ENCODE measurements at regions not wholly inside any gene's neighbourhood (a gene's known extent, or its start where the extent isn't known, plus 50 kb on each side); places are given as distances from the start of the nearest gene placed in this dataset.
"Not testable (repeated sequence)": the region's sequence is repeated elsewhere in the genome, so short reads cannot be mapped to it uniquely, and the experiment has no call there.

GRCh38 chr7:49708590-49708989, 64.8 kb upstream of the VWC2 start:
- no peak for DNase-seq

GRCh38 chr7:49711072-49711723, 62.2 kb upstream of the VWC2 start:
- H3K9me3 Mint-ChIP-seq (ENCODE audit: low read depth); H3K4me1 Mint-ChIP-seq; H3K27ac Mint-ChIP-seq; H3K36me3 Mint-ChIP-seq (ENCODE audit: low read depth); H3K27me3 Mint-ChIP-seq; POLR2A ChIA-PET; DNase-seq; H3K4me3 Mint-ChIP-seq; CTCF ChIA-PET; ATAC-seq; intact Hi-C loops (cut with DNase I, micrococcal nuclease): not testable (repeated sequence)

More at GRCh38 chr7:49708590-49708989, 64.8 kb upstream of the VWC2 start:
- H3K4me3 Mint-ChIP-seq = no peak overlapping the region
- no peaks in the 10 kb centered on the region for H3K4me1 Mint-ChIP-seq
- no peak for ATAC-seq
- peaks cover 2% of the 10 kb centered on the region for H3K27me3 Mint-ChIP-seq
- intact Hi-C loops (cut with DNase I, micrococcal nuclease) = no loop called here
- no peak overlapping the region for H3K27ac Mint-ChIP-seq
- ChIA-PET POLR2A (no interaction called here), CTCF (no interaction called here)
- H3K9me3 Mint-ChIP-seq (ENCODE audit: low read depth) = no peaks in the 10 kb centered on the region
- H3K36me3 Mint-ChIP-seq (ENCODE audit: low read depth) = no peaks in the 10 kb centered on the region

GRCh38 chr7:49714182-49714581, 59.3 kb upstream of the VWC2 start:
- no peaks in the 10 kb centered on the region for H3K4me1 Mint-ChIP-seq
- ATAC-seq (no peak), DNase-seq (no peak)
- H3K4me3 Mint-ChIP-seq = no peak overlapping the region
- H3K27me3 Mint-ChIP-seq = peaks cover 2% of the 10 kb centered on the region
- no peaks in the 10 kb centered on the region for H3K9me3 Mint-ChIP-seq (ENCODE audit: low read depth)
- no peaks in the 10 kb centered on the region for H3K36me3 Mint-ChIP-seq (ENCODE audit: low read depth)
- H3K27ac Mint-ChIP-seq = no peak overlapping the region
- CTCF ChIA-PET = no interaction called here
- POLR2A ChIA-PET = no interaction called here
- intact Hi-C loops (cut with DNase I, micrococcal nuclease) = no loop called here

- ChIA-PET POLR2A (no interaction called here), CTCF (no interaction called here)
- Mint-ChIP-seq H3K27me3 (peaks cover 2% of the 10 kb centered on the region), H3K9me3 (ENCODE audit: low read depth) (no peaks in the 10 kb centered on the region), H3K36me3 (ENCODE audit: low read depth) (no peaks in the 10 kb centered on the region), H3K27ac (no peak overlapping the region), H3K4me3 (no peak overlapping the region), H3K4me1 (no peaks in the 10 kb centered on the region)
- intact Hi-C loops (cut with DNase I, micrococcal nuclease) = no loop called here
- DNase-seq (no peak), ATAC-seq (no peak)
Observed at GRCh38 chr7:49715486-49715885, 58.0 kb upstream of the VWC2 start.

GRCh38 chr7:49717547-49717946, 55.9 kb upstream of the VWC2 start:
- H3K27me3 Mint-ChIP-seq = peaks cover 2% of the 10 kb centered on the region
- H3K36me3 Mint-ChIP-seq (ENCODE audit: low read depth) = no peaks in the 10 kb centered on the region
- no peak for ATAC-seq
- DNase-seq = no peak
- no peak overlapping the region for H3K27ac Mint-ChIP-seq
- no peaks in the 10 kb centered on the region for H3K4me1 Mint-ChIP-seq
- ChIA-PET CTCF (no interaction called here), POLR2A (no interaction called here)
- H3K9me3 Mint-ChIP-seq (ENCODE audit: low read depth) = no peaks in the 10 kb centered on the region
- intact Hi-C loops (cut with DNase I, micrococcal nuclease) = no loop called here
- H3K4me3 Mint-ChIP-seq = no peak overlapping the region

GRCh38 chr7:49718760-49719159, 54.7 kb upstream of the VWC2 start:
- Mint-ChIP-seq H3K4me1 (no peaks in the 10 kb centered on the region), H3K4me3 (no peak overlapping the region), H3K27ac (no peak overlapping the region), H3K27me3 (no peaks in the 10 kb centered on the region), H3K9me3 (ENCODE audit: low read depth) (no peaks in the 10 kb centered on the region), H3K36me3 (ENCODE audit: low read depth) (no peaks in the 10 kb centered on the region)
- ATAC-seq (no peak), DNase-seq (no peak)
- intact Hi-C loops (cut with DNase I, micrococcal nuclease) = no loop called here
- POLR2A ChIA-PET = no interaction called here
- CTCF ChIA-PET = no interaction called here

- no peak for ATAC-seq
- intact Hi-C loops (cut with DNase I, micrococcal nuclease) = no loop called here
- no peak overlapping the region for H3K4me3 Mint-ChIP-seq
- ChIA-PET CTCF (no interaction called here), POLR2A (no interaction called here)
- no peaks in the 10 kb centered on the region for H3K36me3 Mint-ChIP-seq (ENCODE audit: low read depth)
- no peak overlapping the region for H3K27ac Mint-ChIP-seq
- no peaks in the 10 kb centered on the region for H3K9me3 Mint-ChIP-seq (ENCODE audit: low read depth)
- DNase-seq = no peak
- H3K4me1 Mint-ChIP-seq = no peaks in the 10 kb centered on the region
- H3K27me3 Mint-ChIP-seq = no peaks in the 10 kb centered on the region
Observed at GRCh38 chr7:49721441-49721840, 52.0 kb upstream of the VWC2 start.
